ACHN (cell line): ENCODE measurements at regions not wholly inside any gene's neighbourhood (a gene's known extent, or its start where the extent isn't known, plus 50 kb on each side); places are given as distances from the start of the nearest gene placed in this dataset.
"Not testable (repeated sequence)": the region's sequence is repeated elsewhere in the genome, so short reads cannot be mapped to it uniquely, and the experiment has no call there.

ENCODE experiments used
- DNase-seq: peaks from one replicate; pipeline ENCODE4 v3.0.0-alpha.2; 2015
- in situ Hi-C: cut with HindIII; loops from 2 replicates; pipeline ENCODE4 v1.10.0; 2017; ENCODE audit warnings: low sequenced_read_pairs, low pct_ligation_motif_present, low pct_unique_long_range_greater_than_20kb

- in situ Hi-C loops: no loop called here
- no peak for DNase-seq
Measured at GRCh38 chr4:36556984-36557383, 275.6 kb downstream of the DTHD1 start.

- in situ Hi-C loops: no loop called here
- no peak for DNase-seq
Measured at GRCh38 chr4:36568575-36568974, 287.2 kb downstream of the DTHD1 start.

- no peak for DNase-seq
- in situ Hi-C loops: no loop called here
Measured at GRCh38 chr4:36573441-36573840, 292.0 kb downstream of the DTHD1 start.

GRCh38 chr4:36574816-36575215, 293.4 kb downstream of the DTHD1 start:
- in situ Hi-C loops: no loop called here
- no peak for DNase-seq

- no peak for DNase-seq
- in situ Hi-C loops: no loop called here
Measured at GRCh38 chr4:36582198-36582597, 300.8 kb downstream of the DTHD1 start.

GRCh38 chr4:36587909-36588472, 306.6 kb downstream of the DTHD1 start:
- DNase-seq: no peak
- in situ Hi-C loops: no loop called here

GRCh38 chr4:36590343-36590742, 308.9 kb downstream of the DTHD1 start:
- in situ Hi-C loops: no loop called here
- no peak for DNase-seq

GRCh38 chr4:36601864-36602495, 320.6 kb downstream of the DTHD1 start:
- in situ Hi-C loops: no loop called here
- DNase-seq: no peak

GRCh38 chr4:36609661-36610060, 328.2 kb downstream of the DTHD1 start:
- in situ Hi-C loops: no loop called here

GRCh38 chr4:36610628-36611027, 329.2 kb downstream of the DTHD1 start:
- DNase-seq: no peak
- in situ Hi-C loops: no loop called here

More at GRCh38 chr4:36609661-36610060, 328.2 kb downstream of the DTHD1 start:
- DNase-seq: no peak

- DNase-seq, in situ Hi-C loops: not testable (repeated sequence)
Measured at GRCh38 chr4:36613142-36613541, 331.7 kb downstream of the DTHD1 start.

- in situ Hi-C loops: no loop called here
- DNase-seq: no peak
Measured at GRCh38 chr4:36614011-36614410, 332.6 kb downstream of the DTHD1 start.

- DNase-seq: no peak
- in situ Hi-C loops: no loop called here
Measured at GRCh38 chr4:36618102-36618501, 336.7 kb downstream of the DTHD1 start.

- no peak for DNase-seq
- in situ Hi-C loops: no loop called here
Measured at GRCh38 chr4:36624030-36624429, 342.6 kb downstream of the DTHD1 start.

GRCh38 chr4:36638273-36638811, 356.9 kb downstream of the DTHD1 start:
- in situ Hi-C loops: no loop called here
- no peak for DNase-seq

GRCh38 chr4:36640876-36641275, 359.5 kb downstream of the DTHD1 start:
- DNase-seq: no peak
- in situ Hi-C loops: no loop called here

GRCh38 chr4:36651253-36651652, 369.8 kb downstream of the DTHD1 start:
- no peak for DNase-seq
- in situ Hi-C loops: no loop called here

- DNase-seq: no peak
- in situ Hi-C loops: no loop called here
Measured at GRCh38 chr4:36652857-36653256, 371.4 kb downstream of the DTHD1 start.

- no peak for DNase-seq
- in situ Hi-C loops: no loop called here
Measured at GRCh38 chr4:36665985-36666527, 384.6 kb downstream of the DTHD1 start.

- in situ Hi-C loops: no loop called here
- no peak for DNase-seq
Measured at GRCh38 chr4:36675436-36675835, 394.0 kb downstream of the DTHD1 start.
